Liver (tissue), 7 donors: ENCODE measurements at regions not wholly inside any gene's neighbourhood (a gene's known extent, or its start where the extent isn't known, plus 50 kb on each side); places are given as distances from the start of the nearest gene placed in this dataset.
"Not testable (repeated sequence)": the region's sequence is repeated elsewhere in the genome, so short reads cannot be mapped to it uniquely, and the experiment has no call there.

Experiments
- DNase-seq: peaks from one replicate; pipeline ENCODE4 v3.0.0-alpha.2; 2017; ENCODE audit warnings: low spot score
- H3K27ac ChIP-seq, 2 donors: one replicate each; pipeline ENCODE4 v1.7.0; 2013; ENCODE audit warnings: inconsistent platforms in 2 of 2, low read length in 2 of 2, control low read depth in 1 of 2, low read depth in 1 of 2, mild to moderate bottlenecking in 1 of 2
- H3K27me3 ChIP-seq, 4 donors: one replicate each; pipeline versions ENCODE4 v1.6.1 to v1.7.0; 2013; ENCODE audit warnings: low read length in 3 of 4, inconsistent platforms in 1 of 4, mild to moderate bottlenecking in 1 of 4, moderate library complexity in 1 of 4; ENCODE audit not compliant: control insufficient read depth in 4 of 4, insufficient read depth in 4 of 4
- H3K36me3 ChIP-seq, 4 donors: one replicate each; pipeline versions ENCODE4 v1.6.1 to v1.7.0; 2013; ENCODE audit warnings: low read length in 3 of 4, mild to moderate bottlenecking in 3 of 4, low read depth in 1 of 4, moderate library complexity in 1 of 4; ENCODE audit not compliant: control insufficient read depth in 4 of 4, insufficient read depth in 3 of 4
- H3K4me1 ChIP-seq, 4 donors: one replicate each; pipeline versions ENCODE4 v1.6.1 to v1.7.0; 2013; ENCODE audit warnings: low read length in 3 of 4, mild to moderate bottlenecking in 3 of 4, moderate library complexity in 1 of 4; ENCODE audit not compliant: control insufficient read depth in 4 of 4, insufficient read depth in 4 of 4
- H3K4me3 ChIP-seq, 3 donors: one replicate each; pipeline versions ENCODE4 v1.6.1 to v1.7.0; 2013; ENCODE audit warnings: low read length in 3 of 3, control low read depth in 1 of 3, low read depth in 1 of 3, mild to moderate bottlenecking in 1 of 3
- H3K9ac ChIP-seq, 2 donors: one replicate each; pipeline ENCODE4 v1.7.0; 2013; ENCODE audit warnings: low read length in 2 of 2, mild to moderate bottlenecking in 2 of 2, moderate library complexity in 2 of 2, control low read depth in 1 of 2, low read depth in 1 of 2
- H3K9me3 ChIP-seq, 4 donors: one replicate each; pipeline versions ENCODE4 v1.6.1 to v1.7.0; 2013; ENCODE audit warnings: low read length in 3 of 4; ENCODE audit not compliant: control insufficient read depth in 4 of 4
- ATF3 ChIP-seq: IDR thresholded peaks from 2 replicates; pipeline ENCODE4 v1.6.1; 2016; ENCODE audit warnings: antibody characterized with exemption
- EGR1 ChIP-seq, 2 donors: IDR thresholded peaks; 2 replicates each; pipeline ENCODE4 v1.6.1; 2016 to 2018; ENCODE audit warnings: antibody characterized with exemption in 2 of 2, low read depth in 2 of 2
- FOXA1 ChIP-seq: IDR thresholded peaks from 2 replicates; pipeline ENCODE4 v1.6.1; 2016; ENCODE audit warnings: antibody characterized with exemption
- FOXA2 ChIP-seq: IDR thresholded peaks from 2 replicates; pipeline ENCODE4 v1.6.1; 2016; ENCODE audit warnings: antibody characterized with exemption
- GABPA ChIP-seq, 2 donors: IDR thresholded peaks in 1 of 2; conservative IDR thresholded peaks in 1 of 2; 2 replicates each; pipeline ENCODE4 v1.6.1; 2016; ENCODE audit warnings: antibody characterized with exemption in 2 of 2, mild to moderate bottlenecking in 1 of 2, moderate library complexity in 1 of 2
- HNF4A ChIP-seq, 2 donors: conservative IDR thresholded peaks; 2 replicates each; pipeline ENCODE4 v1.6.1; 2016; ENCODE audit warnings: antibody characterized with exemption in 2 of 2, mild to moderate bottlenecking in 2 of 2
- HNF4G ChIP-seq: IDR thresholded peaks from 2 replicates; pipeline ENCODE4 v1.6.1; 2016; ENCODE audit warnings: antibody characterized with exemption
- JUND ChIP-seq, 2 donors: IDR thresholded peaks; 2 replicates each; pipeline ENCODE4 v1.6.1; 2016; ENCODE audit warnings: antibody characterized with exemption in 2 of 2
- NR2F2 ChIP-seq: IDR thresholded peaks from 2 replicates; pipeline ENCODE4 v1.6.1; 2016; ENCODE audit warnings: antibody characterized with exemption
- REST ChIP-seq: IDR thresholded peaks from 2 replicates; pipeline ENCODE4 v1.6.1; 2016; ENCODE audit warnings: antibody characterized with exemption, mild to moderate bottlenecking
- RXRA ChIP-seq, 2 donors: IDR thresholded peaks; 2 replicates each; pipeline ENCODE4 v1.6.1; 2017 to 2018; ENCODE audit warnings: antibody characterized with exemption in 2 of 2, mild to moderate bottlenecking in 1 of 2
- SP1 ChIP-seq: IDR thresholded peaks from 2 replicates; pipeline ENCODE4 v1.6.1; 2018; ENCODE audit warnings: antibody characterized with exemption, mild to moderate bottlenecking
- TAF1 ChIP-seq: conservative IDR thresholded peaks from 2 replicates; pipeline ENCODE4 v1.6.1; 2016; ENCODE audit warnings: antibody characterized with exemption, mild to moderate bottlenecking
- YY1 ChIP-seq: IDR thresholded peaks from 2 replicates; pipeline ENCODE4 v1.6.1; 2016; ENCODE audit warnings: antibody characterized with exemption, mild to moderate bottlenecking
- WGBS: extraction: QIAGEN DNeasy Blood & Tissue Kit; methylation state at CpG from one replicate; pipeline ENCODE4 v1.1.7; 2013; 5-methylcytosine and 5-hydroxymethylcytosine counted together
- TF ChIP-seq, protein P1 (sequence below): IDR thresholded peaks from 2 replicates; pipeline ENCODE4 v1.6.1; 2016; ENCODE audit warnings: antibody characterized with exemption
- TF ChIP-seq, protein P2 (sequence below): IDR thresholded peaks from 2 replicates; pipeline ENCODE4 v1.6.1; 2016; ENCODE audit warnings: antibody characterized with exemption
- donor health status: healthy.
- donor health status: healthy.
- donor health status: healthy.
- donor health status: healthy.

DNA sequence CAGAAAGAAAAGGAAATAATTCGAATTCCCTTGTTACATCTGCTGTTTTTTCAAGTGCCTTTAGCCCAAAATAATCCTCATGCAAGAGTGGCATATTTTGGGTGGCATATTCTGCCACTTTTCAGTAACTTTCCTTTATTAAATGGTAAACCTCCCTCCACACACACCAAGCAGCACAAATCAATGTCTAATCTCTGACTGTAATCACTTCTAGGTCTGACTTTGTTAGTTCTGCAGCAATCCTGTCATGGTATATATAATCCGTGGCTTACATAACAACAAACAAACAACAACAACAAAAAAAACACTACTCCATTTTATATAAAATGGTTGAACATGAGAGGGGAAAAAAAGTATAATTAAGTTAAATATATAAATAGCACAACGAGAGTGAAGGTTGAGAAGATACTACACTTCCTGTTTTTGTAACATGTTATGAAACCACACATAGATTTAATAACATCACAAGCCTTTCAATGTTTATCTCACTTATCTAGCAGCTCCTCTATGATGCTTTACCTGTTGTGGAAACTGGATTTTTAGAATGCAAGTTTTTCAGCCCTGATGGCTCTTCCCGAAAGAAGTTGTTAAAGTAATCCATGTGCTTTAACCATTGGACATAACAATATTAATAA lies 715.4 kb downstream of the GRXCR1 start (continued):
- TF ChIP-seq, protein P1, sequence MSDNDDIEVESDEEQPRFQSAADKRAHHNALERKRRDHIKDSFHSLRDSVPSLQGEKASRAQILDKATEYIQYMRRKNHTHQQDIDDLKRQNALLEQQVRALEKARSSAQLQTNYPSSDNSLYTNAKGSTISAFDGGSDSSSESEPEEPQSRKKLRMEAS = no peak
- no peak for TF ChIP-seq NR2F2
- TF ChIP-seq, protein P2, sequence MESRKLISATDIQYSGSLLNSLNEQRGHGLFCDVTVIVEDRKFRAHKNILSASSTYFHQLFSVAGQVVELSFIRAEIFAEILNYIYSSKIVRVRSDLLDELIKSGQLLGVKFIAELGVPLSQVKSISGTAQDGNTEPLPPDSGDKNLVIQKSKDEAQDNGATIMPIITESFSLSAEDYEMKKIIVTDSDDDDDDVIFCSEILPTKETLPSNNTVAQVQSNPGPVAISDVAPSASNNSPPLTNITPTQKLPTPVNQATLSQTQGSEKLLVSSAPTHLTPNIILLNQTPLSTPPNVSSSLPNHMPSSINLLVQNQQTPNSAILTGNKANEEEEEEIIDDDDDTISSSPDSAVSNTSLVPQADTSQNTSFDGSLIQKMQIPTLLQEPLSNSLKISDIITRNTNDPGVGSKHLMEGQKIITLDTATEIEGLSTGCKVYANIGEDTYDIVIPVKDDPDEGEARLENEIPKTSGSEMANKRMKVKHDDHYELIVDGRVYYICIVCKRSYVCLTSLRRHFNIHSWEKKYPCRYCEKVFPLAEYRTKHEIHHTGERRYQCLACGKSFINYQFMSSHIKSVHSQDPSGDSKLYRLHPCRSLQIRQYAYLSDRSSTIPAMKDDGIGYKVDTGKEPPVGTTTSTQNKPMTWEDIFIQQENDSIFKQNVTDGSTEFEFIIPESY = no peak

GRCh38 chr4:43619219-43619618 lies 726.7 kb downstream of the GRXCR1 start:
- H3K9ac ChIP-seq = no peak overlapping the region
- H3K4me3 ChIP-seq = no peak overlapping the region
- H3K36me3 ChIP-seq = no peaks in the 10 kb centered on the region
- TF ChIP-seq, protein P2 = no peak
- no peak for TF ChIP-seq HNF4G
- no peak for TF ChIP-seq FOXA1
- no peak for TF ChIP-seq EGR1 (IDR thresholded peaks at IDR 0.05; ENCODE audit: low read depth in 2 of 2)
- no peak for TF ChIP-seq ATF3
- no peaks in the 10 kb centered on the region for H3K27me3 ChIP-seq
- H3K9me3 ChIP-seq = no peaks in the 10 kb centered on the region
- no peak for DNase-seq
- no peaks in the 10 kb centered on the region for H3K4me1 ChIP-seq
- no peak overlapping the region for H3K27ac ChIP-seq

- H3K36me3 ChIP-seq, H3K4me1 ChIP-seq, H3K4me3 ChIP-seq, H3K9me3 ChIP-seq, H3K27ac ChIP-seq, H3K27me3 ChIP-seq, H3K9ac ChIP-seq, DNase-seq: not testable (repeated sequence)
- WGBS = 86% methylated on average over 4 of the region's 4 CpGs
These were observed 745.4 kb downstream of the GRXCR1 start for GRCh38 chr4:43637893-43638292.

DNA sequence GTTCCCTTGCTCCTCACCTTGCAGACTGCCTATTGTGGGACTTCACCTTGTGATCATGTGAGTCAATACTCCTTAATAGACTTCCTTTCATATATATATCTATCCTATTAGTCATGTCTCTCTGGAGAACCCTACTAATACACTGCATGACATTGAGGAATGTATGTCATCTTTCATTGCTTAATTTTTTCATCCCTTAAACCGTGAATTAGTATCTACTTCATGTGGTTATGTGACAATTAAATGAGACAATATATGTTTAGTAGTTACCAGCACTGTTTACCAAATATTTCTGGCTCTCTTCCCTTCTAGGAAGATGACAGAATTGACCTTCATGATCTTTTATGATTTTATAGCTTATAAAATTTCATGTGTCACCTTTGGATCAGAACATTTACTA lies 759.5 kb downstream of the GRXCR1 start:
- Histone ChIP-seq H3K27me3 (no peaks in the 10 kb centered on the region), H3K27ac (no peak overlapping the region), H3K36me3 (no peaks in the 10 kb centered on the region), H3K4me1 (no peaks in the 10 kb centered on the region), H3K4me3 (no peak overlapping the region), H3K9me3 (no peaks in the 10 kb centered on the region), H3K9ac (no peak overlapping the region)
- WGBS = 71% methylated on average over 1 of the region's 1 CpG
- no peak for DNase-seq
- no peak for TF ChIP-seq SP1
- TF ChIP-seq HNF4A (conservative IDR thresholded peaks at IDR 0.05) = no peak
- TF ChIP-seq FOXA2 = no peak
- no peak for TF ChIP-seq REST
- TF ChIP-seq, protein P1 = no peak
- TF ChIP-seq TAF1 = no peak
- no peak for TF ChIP-seq HNF4G
- TF ChIP-seq YY1 = no peak
- no peak for TF ChIP-seq JUND (IDR thresholded peaks at IDR 0.05)
- TF ChIP-seq GABPA (IDR thresholded peaks at IDR 0.05 in 1 of 2, conservative IDR thresholded peaks at IDR 0.05 in 1 of 2) = no peak
- TF ChIP-seq, protein P2 = no peak
- no peak for TF ChIP-seq RXRA (IDR thresholded peaks at IDR 0.05)
